H1 (cell line): ENCODE measurements at regions not wholly inside any gene's neighbourhood (a gene's known extent, or its start where the extent isn't known, plus 50 kb on each side); places are given as distances from the start of the nearest gene placed in this dataset.

Source experiments
- CTCF ChIA-PET: fragments of 300-600 bp; sonication (Branson Sonifier 250); formaldehyde crosslinking; loops from one replicate; lab custom pipeline; 2021; ENCODE audit not compliant: partially characterized antibody; lab: Charles Lee
- POLR2A ChIA-PET: fragments of 300-600 bp; sonication (Branson Sonifier 250); formaldehyde crosslinking; loops from one replicate; lab custom pipeline; 2021; ENCODE audit warnings: inconsistent platforms; ENCODE audit not compliant: partially characterized antibody; lab: Charles Lee
- DNase-seq, 2 experiments: peaks; one replicate each; pipeline versions ENCODE4 v3.0.0 to v3.0.0-alpha.2; 2010 to 2022; ENCODE audit warnings: low spot score in 2 of 2, low read depth in 1 of 2, mixed read lengths in 1 of 2
- FAIRE-seq: peaks from 2 replicates; lab custom pipeline; 2011; peaks lifted over from hg19 to GRCh38; lab: Jason Lieb, UNC
- H2AFZ ChIP-seq: 2 replicates; pipeline ENCODE4 v1.8.1; 2012; ENCODE audit warnings: low read length, inconsistent platforms
- H2AK5ac ChIP-seq: 2 replicates; pipeline ENCODE4 v1.6.1; 2013; ENCODE audit warnings: low read depth, low read length
- H2BK120ac ChIP-seq: replicated peaks from 2 replicates; pipeline ENCODE3; 2013; ENCODE audit warnings: low read depth, low read length, inconsistent platforms
- H2BK12ac ChIP-seq: 2 replicates; pipeline ENCODE4 v1.6.1; 2013; ENCODE audit warnings: low read depth, low read length
- H2BK15ac ChIP-seq: 2 replicates; pipeline ENCODE4 v1.6.1; 2013; ENCODE audit warnings: low read length
- H2BK20ac ChIP-seq: 2 replicates; pipeline ENCODE4 v1.6.1; 2013; ENCODE audit warnings: low read length
- H2BK5ac ChIP-seq: 2 replicates; pipeline ENCODE4 v1.6.1; 2013; ENCODE audit warnings: low read depth, low read length
- H3K14ac ChIP-seq: 2 replicates; pipeline ENCODE4 v1.6.1; 2013; ENCODE audit warnings: inconsistent platforms; ENCODE audit not compliant: insufficient read length
- H3K18ac ChIP-seq: 2 replicates; pipeline ENCODE4 v1.6.1; 2013; ENCODE audit warnings: low read length; ENCODE audit errors: extremely low read depth
- H3K23ac ChIP-seq: 2 replicates; pipeline ENCODE4 v1.6.1; 2013; ENCODE audit warnings: inconsistent platforms; ENCODE audit not compliant: insufficient read length
- H3K23me2 ChIP-seq: 2 replicates; pipeline ENCODE4 v1.6.1; 2013; ENCODE audit warnings: low read depth, low read length
- H3K27ac ChIP-seq: 2 replicates; pipeline ENCODE4 v1.6.1; 2011; ENCODE audit warnings: low read depth, low read length, inconsistent platforms
- H3K27me3 ChIP-seq, 4 experiments: replicated peaks in 1 of 4; 1 replicate in 1 of 4; 2 replicates in 3 of 4; pipeline versions ENCODE4 v1.6.1 to v1.8.1; 2011 to 2013; ENCODE audit warnings: low read length in 3 of 4, mild to moderate bottlenecking in 3 of 4, inconsistent platforms in 2 of 4, mixed read lengths in 2 of 4, moderate library complexity in 1 of 4; ENCODE audit not compliant: control insufficient read depth in 3 of 4, insufficient read depth in 3 of 4; ENCODE audit errors: extremely low read depth in 1 of 4
- H3K36me3 ChIP-seq, 4 experiments: 2 replicates each; pipeline versions ENCODE4 v1.6.1 to v1.8.1; 2011 to 2013; ENCODE audit warnings: mild to moderate bottlenecking in 4 of 4, low read length in 3 of 4, moderate library complexity in 2 of 4, control low read depth in 1 of 4, inconsistent platforms in 1 of 4; ENCODE audit not compliant: insufficient read depth in 4 of 4, control insufficient read depth in 2 of 4
- H3K4ac ChIP-seq: replicated peaks from 2 replicates; pipeline ENCODE3; 2013; ENCODE audit warnings: low read length, low read depth, mixed read lengths, inconsistent platforms; ENCODE audit not compliant: insufficient read length
- H3K4me1 ChIP-seq, 4 experiments: replicated peaks in 1 of 4; 1 replicate in 1 of 4; 2 replicates in 3 of 4; pipeline versions ENCODE4 v1.6.1 to v1.8.1; 2011 to 2013; ENCODE audit warnings: low read length in 3 of 4, inconsistent platforms in 2 of 4, mixed read lengths in 1 of 4; ENCODE audit not compliant: insufficient read depth in 4 of 4, control insufficient read depth in 3 of 4
- H3K4me2 ChIP-seq, 2 experiments: 2 replicates each; pipeline versions ENCODE4 v1.6.1 to v1.8.1; 2011 to 2013; ENCODE audit warnings: low read depth in 2 of 2, low read length in 2 of 2, control low read depth in 1 of 2, inconsistent platforms in 1 of 2, mild to moderate bottlenecking in 1 of 2; ENCODE audit not compliant: insufficient read depth in 1 of 2
- H3K4me3 ChIP-seq, 4 experiments: fragments of 200-600, 300-600 bp in 1 of 4; sonication (generic), shearing (Covaris generic), sonication (Bioruptor Twin) in 1 of 4; 2 replicates each; pipeline versions ENCODE4 v1.5.1 to v1.8.1; 2011 to 2016; ENCODE audit warnings: low read length in 4 of 4, low read depth in 3 of 4, control low read depth in 2 of 4, inconsistent platforms in 2 of 4, mild to moderate bottlenecking in 2 of 4, mixed read lengths in 1 of 4, moderate library complexity in 1 of 4; ENCODE audit not compliant: insufficient read depth in 2 of 4; ENCODE audit errors: extremely low read depth in 1 of 4
- H3K56ac ChIP-seq: replicated peaks from 2 replicates; pipeline ENCODE3; 2013; ENCODE audit warnings: low read depth, mild to moderate bottlenecking, mixed read lengths, low read length, inconsistent platforms; ENCODE audit not compliant: insufficient read length
- H3K79me1 ChIP-seq: 2 replicates; pipeline ENCODE4 v1.6.1; 2013; ENCODE audit warnings: low read depth, low read length, control low read depth
- H3K79me2 ChIP-seq, 2 experiments: 2 replicates each; pipeline versions ENCODE4 v1.6.1 to v1.8.1; 2012 to 2013; ENCODE audit warnings: low read length in 2 of 2, mild to moderate bottlenecking in 2 of 2, inconsistent platforms in 1 of 2; ENCODE audit not compliant: insufficient read depth in 2 of 2, control insufficient read depth in 1 of 2
- H3K9ac ChIP-seq, 4 experiments: replicated peaks in 1 of 4; 1 replicate in 1 of 4; 2 replicates in 3 of 4; pipeline versions ENCODE4 v1.6.1 to v1.8.1; 2011 to 2013; ENCODE audit warnings: low read depth in 3 of 4, low read length in 3 of 4, control low read depth in 2 of 4, mild to moderate bottlenecking in 2 of 4, moderate library complexity in 2 of 4, inconsistent platforms in 1 of 4; ENCODE audit errors: extremely low read depth in 1 of 4
- H3K9me3 ChIP-seq, 2 experiments: 2 replicates each; pipeline versions ENCODE4 v1.6.1 to v1.8.1; 2012 to 2013; ENCODE audit warnings: mild to moderate bottlenecking in 2 of 2, moderate library complexity in 2 of 2, control low read depth in 1 of 2, inconsistent platforms in 1 of 2, low read depth in 1 of 2, low read length in 1 of 2, mixed read lengths in 1 of 2; ENCODE audit not compliant: insufficient read depth in 2 of 2
- H4K20me1 ChIP-seq, 2 experiments: replicated peaks in 1 of 2; 2 replicates each; pipeline versions ENCODE3 to v1.8.1; 2011 to 2013; ENCODE audit warnings: inconsistent platforms in 2 of 2, low read length in 2 of 2, mild to moderate bottlenecking in 1 of 2; ENCODE audit not compliant: insufficient read depth in 2 of 2, control insufficient read depth in 1 of 2
- H4K5ac ChIP-seq: 2 replicates; pipeline ENCODE4 v1.6.1; 2013; ENCODE audit warnings: low read length, low read depth, mixed read lengths, inconsistent platforms; ENCODE audit not compliant: insufficient read length
- H4K8ac ChIP-seq: 2 replicates; pipeline ENCODE4 v1.8.0; 2013; ENCODE audit warnings: mild to moderate bottlenecking, moderate library complexity, low read length, inconsistent platforms; ENCODE audit not compliant: insufficient read depth; ENCODE audit errors: extremely low read depth
- H4K91ac ChIP-seq: replicated peaks from 2 replicates; pipeline ENCODE3; 2013; ENCODE audit warnings: low read length, mixed read lengths, inconsistent platforms; ENCODE audit not compliant: insufficient read length
- ASH2L ChIP-seq: fragments of 200-600, 300-600 bp; sonication (generic); IDR thresholded peaks from one replicate; pipeline ENCODE4 v1.7.1; 2017; ENCODE audit warnings: low read length
- CTBP2 ChIP-seq: IDR thresholded peaks from 2 replicates; pipeline ENCODE4 v1.7.0; 2011; ENCODE audit warnings: borderline replicate concordance, mild to moderate bottlenecking, moderate library complexity, mixed read lengths, low read length; ENCODE audit not compliant: insufficient read depth, insufficient read length
- HDAC2 ChIP-seq, 2 experiments: fragments of 300-600 bp in 1 of 2; sonication (generic) in 1 of 2; IDR thresholded peaks; 2 replicates each; pipeline ENCODE4 v1.6.1; 2011 to 2012; ENCODE audit warnings: low read depth in 2 of 2, low read length in 2 of 2, mild to moderate bottlenecking in 2 of 2, moderate library complexity in 2 of 2, borderline replicate concordance in 1 of 2, inconsistent platforms in 1 of 2
- PHF8 ChIP-seq: fragments of 200-600 bp; sonication (generic); conservative IDR thresholded peaks from 2 replicates; pipeline ENCODE4 v1.7.1; 2012; ENCODE audit warnings: low read depth, mild to moderate bottlenecking, inconsistent platforms, low read length, moderate library complexity
- POLR2A ChIP-seq, 2 experiments: IDR thresholded peaks; 1 replicate in 1 of 2; 2 replicates in 1 of 2; pipeline ENCODE4 v1.6.1; 2011; ENCODE audit warnings: low read depth in 2 of 2, low read length in 2 of 2, mild to moderate bottlenecking in 2 of 2; ENCODE audit errors: control extremely low read depth in 1 of 2
- RFX5 ChIP-seq: IDR thresholded peaks from 2 replicates; pipeline ENCODE4 v1.6.1; 2011; ENCODE audit warnings: low read depth, low read length, improper control_type of control experiment, borderline replicate concordance
- SAP30 ChIP-seq: fragments of 300-600 bp; sonication (generic); IDR thresholded peaks from 2 replicates; pipeline ENCODE4 v1.7.1; 2012; ENCODE audit warnings: low read length, moderate library complexity, mild to moderate bottlenecking, inconsistent platforms; ENCODE audit not compliant: insufficient read depth, insufficient replicate concordance
- SIN3A ChIP-seq, 2 experiments: IDR thresholded peaks in 1 of 2; conservative IDR thresholded peaks in 1 of 2; 2 replicates each; pipeline ENCODE4 v1.6.1; 2011 to 2012; ENCODE audit warnings: low read length in 2 of 2, improper control_type of control experiment in 1 of 2, low read depth in 1 of 2, mild to moderate bottlenecking in 1 of 2
- SP4 ChIP-seq: IDR thresholded peaks from 2 replicates; pipeline ENCODE4 v1.6.1; 2012; ENCODE audit warnings: low read length, inconsistent platforms
- YY1 ChIP-seq: IDR thresholded peaks from 2 replicates; pipeline ENCODE4 v1.6.1; 2011; ENCODE audit warnings: low read depth, mild to moderate bottlenecking, low read length
- WGBS, 2 experiments: shearing (Covaris generic) in 1 of 2; methylation state at CpG; one replicate each; pipeline versions ENCODE4 v1.1.6 to v1.1.7; 2013 to 2015; ENCODE audit warnings: low lambda C conversion rate in 2 of 2, mixed read lengths in 2 of 2, inconsistent platforms in 1 of 2, low coverage in 1 of 2, missing lambda C conversion rate in 1 of 2; ENCODE audit not compliant: insufficient replicate concordance in 2 of 2, insufficient coverage in 1 of 2, insufficient read length in 1 of 2; ENCODE audit errors: extremely low coverage in 1 of 2, missing lambda C conversion rate in 1 of 2; 5-methylcytosine and 5-hydroxymethylcytosine counted together
- TF ChIP-seq, protein P1 (sequence below): IDR thresholded peaks from 2 replicates; pipeline ENCODE4 v1.6.1; 2012; ENCODE audit warnings: low read length, inconsistent platforms
- TF ChIP-seq, protein P2 (sequence below): IDR thresholded peaks from 2 replicates; pipeline ENCODE4 v1.6.1; 2012; ENCODE audit warnings: inconsistent platforms

DNA sequence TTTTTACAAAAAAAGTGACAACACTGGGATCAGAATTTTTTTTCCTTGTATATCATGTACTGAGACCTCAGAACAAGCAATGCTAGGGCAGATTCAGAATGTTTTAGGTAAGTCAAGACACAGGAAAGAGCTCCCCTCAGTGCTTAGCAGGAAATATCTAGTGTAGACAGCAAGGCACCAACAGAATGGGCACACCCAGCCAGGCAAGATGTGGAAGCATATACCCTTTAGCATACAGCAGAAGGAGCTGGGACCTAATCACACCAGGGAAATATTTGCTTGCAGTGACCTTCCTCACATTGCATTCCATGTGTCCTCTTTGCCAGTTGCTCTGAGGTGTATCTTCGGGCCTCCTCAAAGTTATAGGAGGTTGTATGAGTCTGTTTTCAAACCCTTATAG lies 497.6 kb upstream of the LRRN3 start:
- H2BK15ac ChIP-seq, result no peak overlapping the region
- no peak overlapping the region for H3K14ac ChIP-seq
- H2AK5ac ChIP-seq, result no peak overlapping the region
- peak overlapping the region; percentile 13 for H2BK120ac ChIP-seq
- H2BK5ac ChIP-seq, result no peak overlapping the region
- no peak overlapping the region for H3K4me2 ChIP-seq
- no peak overlapping the region for H3K9ac ChIP-seq
- no peak overlapping the region for H2BK12ac ChIP-seq
- H3K36me3 ChIP-seq, result no peaks in the 10 kb centered on the region
- WGBS, 2 experiments, result 86% methylated on average over 1 of the region's 1 CpG; no CpG with 5 or more reads in 1 of the 2 experiments
- H4K8ac ChIP-seq, result no peak overlapping the region
- no peaks in the 10 kb centered on the region for H3K27me3 ChIP-seq
- no peak overlapping the region for H4K5ac ChIP-seq
- ChIA-PET CTCF (no interaction called here), POLR2A (no interaction called here)
- H3K23ac ChIP-seq, result no peak overlapping the region
- H2AFZ ChIP-seq, result no peak overlapping the region
- no peak overlapping the region for H3K18ac ChIP-seq
- no peak overlapping the region for H3K4ac ChIP-seq
- H3K79me1 ChIP-seq, result no peaks in the 10 kb centered on the region
- FAIRE-seq, result no peak
- H3K27ac ChIP-seq, result no peak overlapping the region
- H4K20me1 ChIP-seq, result no peaks in the 10 kb centered on the region
- no peaks in the 10 kb centered on the region for H3K23me2 ChIP-seq
- no peak overlapping the region for H2BK20ac ChIP-seq
- no peak overlapping the region for H3K4me3 ChIP-seq
- no peak overlapping the region for H4K91ac ChIP-seq
- DNase-seq, result no peak
- no peak overlapping the region for H3K56ac ChIP-seq
- H3K79me2 ChIP-seq, result no peaks in the 10 kb centered on the region
- H3K4me1 ChIP-seq, result no peaks in the 10 kb centered on the region
- H3K9me3 ChIP-seq, result no peaks in the 10 kb centered on the region
- TF ChIP-seq, protein P1, sequence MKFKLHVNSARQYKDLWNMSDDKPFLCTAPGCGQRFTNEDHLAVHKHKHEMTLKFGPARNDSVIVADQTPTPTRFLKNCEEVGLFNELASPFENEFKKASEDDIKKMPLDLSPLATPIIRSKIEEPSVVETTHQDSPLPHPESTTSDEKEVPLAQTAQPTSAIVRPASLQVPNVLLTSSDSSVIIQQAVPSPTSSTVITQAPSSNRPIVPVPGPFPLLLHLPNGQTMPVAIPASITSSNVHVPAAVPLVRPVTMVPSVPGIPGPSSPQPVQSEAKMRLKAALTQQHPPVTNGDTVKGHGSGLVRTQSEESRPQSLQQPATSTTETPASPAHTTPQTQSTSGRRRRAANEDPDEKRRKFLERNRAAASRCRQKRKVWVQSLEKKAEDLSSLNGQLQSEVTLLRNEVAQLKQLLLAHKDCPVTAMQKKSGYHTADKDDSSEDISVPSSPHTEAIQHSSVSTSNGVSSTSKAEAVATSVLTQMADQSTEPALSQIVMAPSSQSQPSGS, result no peak
- no peak for TF ChIP-seq SAP30
- no peak for TF ChIP-seq HDAC2 (IDR thresholded peaks at IDR 0.05; ENCODE audit: borderline replicate concordance in 1 of 2, low read depth in 2 of 2, low read length in 2 of 2)
- TF ChIP-seq SIN3A (conservative IDR thresholded peaks at IDR 0.05 in 1 of 2, IDR thresholded peaks at IDR 0.05 in 1 of 2; ENCODE audit: low read depth in 1 of 2, low read length in 2 of 2), result no peak
- TF ChIP-seq RFX5, result no peak
- TF ChIP-seq POLR2A (IDR thresholded peaks at IDR 0.05; ENCODE audit: control extremely low read depth in 1 of 2, low read depth in 2 of 2, low read length in 2 of 2), result no peak
- TF ChIP-seq YY1, result no peak
- TF ChIP-seq ASH2L, result no peak
- TF ChIP-seq SP4, result no peak
- no peak for TF ChIP-seq PHF8
- no peak for TF ChIP-seq CTBP2
- TF ChIP-seq, protein P2, sequence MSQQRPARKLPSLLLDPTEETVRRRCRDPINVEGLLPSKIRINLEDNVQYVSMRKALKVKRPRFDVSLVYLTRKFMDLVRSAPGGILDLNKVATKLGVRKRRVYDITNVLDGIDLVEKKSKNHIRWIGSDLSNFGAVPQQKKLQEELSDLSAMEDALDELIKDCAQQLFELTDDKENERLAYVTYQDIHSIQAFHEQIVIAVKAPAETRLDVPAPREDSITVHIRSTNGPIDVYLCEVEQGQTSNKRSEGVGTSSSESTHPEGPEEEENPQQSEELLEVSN, result no peak
